Activated CD4-positive, alpha-beta T cell treated with anti-CD3 and anti-CD28 coated beads, Interleukin-2, Interleukin-4, amounts not matched to agents 100 ng/mL and 50 ng/mL, durations not matched to agents 16 hours and 8 hours (primary cell): ENCODE measurements at regions not wholly inside any gene's neighbourhood (a gene's known extent, or its start where the extent isn't known, plus 50 kb on each side); places are given as distances from the start of the nearest gene placed in this dataset.
"Not testable (repeated sequence)": the region's sequence is repeated elsewhere in the genome, so short reads cannot be mapped to it uniquely, and the experiment has no call there.

ENCODE experiments used
- DNase-seq: peaks from one replicate; pipeline ENCODE4 v3.0.0-alpha.2; 2020; ENCODE audit warnings: low spot score

DNA sequence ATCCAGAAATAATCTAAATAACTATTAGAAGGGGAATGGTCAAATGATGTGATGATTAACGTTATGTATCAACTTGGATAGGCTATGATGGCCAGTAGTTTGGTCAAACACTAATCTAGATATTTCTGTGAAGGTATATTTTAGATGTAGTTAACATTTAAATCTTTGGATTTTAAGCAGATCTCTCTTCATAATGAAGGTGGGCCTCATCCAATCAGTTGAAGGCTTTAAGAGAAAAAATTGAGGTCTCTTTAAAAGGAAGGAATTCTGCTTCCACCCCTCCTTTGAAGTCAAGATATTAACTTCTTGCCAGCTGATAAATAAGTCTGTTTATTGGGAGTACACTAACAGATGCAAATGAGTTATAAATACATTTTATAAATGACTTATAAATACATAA lies 760.0 kb upstream of the SLC35B3 start:
- DNase-seq, result no peak

DNA sequence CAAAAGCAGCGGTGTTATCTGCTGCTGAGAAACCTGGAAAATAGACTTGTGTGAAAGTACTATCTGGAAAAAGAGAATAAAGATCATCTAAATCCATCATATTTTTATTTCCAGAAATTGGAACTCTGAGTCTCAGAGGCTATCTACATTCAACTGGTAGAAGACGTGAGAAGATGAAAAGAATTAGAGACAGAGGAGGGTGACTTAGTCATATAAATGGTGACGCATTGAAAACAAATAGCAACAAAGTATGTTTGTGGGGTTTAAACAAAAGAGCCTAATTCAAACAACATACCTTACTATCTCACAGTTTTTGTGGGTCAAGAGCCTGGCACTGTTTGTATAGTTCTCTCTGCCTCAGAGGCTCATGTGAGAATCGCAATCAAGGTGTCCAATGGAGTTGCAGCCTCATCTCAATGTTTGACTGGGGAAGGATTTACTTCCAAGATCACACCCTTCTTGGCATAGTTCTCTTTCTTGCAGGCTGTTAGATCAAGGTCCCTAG lies 757.1 kb upstream of the SLC35B3 start:
- DNase-seq, result no peak

DNA sequence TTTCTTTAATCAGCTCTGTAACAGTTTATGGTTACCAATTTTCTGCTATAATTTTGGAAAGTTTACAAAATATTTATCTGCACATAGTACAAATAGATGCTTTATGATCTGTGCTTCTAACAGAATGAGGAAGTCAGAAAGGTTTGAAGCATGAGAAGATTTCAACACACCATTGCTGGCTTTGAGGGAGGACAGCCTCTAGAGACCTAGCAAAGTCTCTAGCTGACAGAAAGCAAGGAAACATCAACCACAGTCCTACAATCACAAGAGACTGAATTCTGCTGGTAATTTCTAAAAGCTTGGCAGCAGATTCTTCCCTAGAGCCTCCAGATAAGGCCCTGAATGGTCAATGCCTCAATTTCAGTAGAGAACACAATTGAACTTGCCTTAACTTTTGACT lies 750.8 kb upstream of the SLC35B3 start:
- no peak for DNase-seq

DNA sequence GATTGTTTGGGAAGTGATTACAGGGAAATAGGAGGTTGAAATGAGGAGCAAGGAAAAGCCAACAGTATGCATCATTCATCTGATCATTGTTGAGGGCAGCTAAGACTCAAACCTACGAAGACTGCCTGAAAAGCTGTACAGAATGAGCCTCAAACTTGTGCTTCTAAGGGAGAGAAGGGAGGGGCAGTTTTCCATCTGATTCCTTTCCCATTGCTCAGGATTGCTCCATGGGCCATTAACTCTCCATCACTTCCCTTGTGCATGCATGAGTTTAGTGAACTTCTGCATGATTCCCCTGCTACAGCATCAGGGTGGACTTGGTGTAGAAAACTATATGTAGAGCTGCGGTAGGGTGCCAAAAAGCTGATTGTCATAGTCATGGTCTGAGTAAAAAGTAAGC lies 742.7 kb upstream of the SLC35B3 start:
- DNase-seq, result no peak

DNA sequence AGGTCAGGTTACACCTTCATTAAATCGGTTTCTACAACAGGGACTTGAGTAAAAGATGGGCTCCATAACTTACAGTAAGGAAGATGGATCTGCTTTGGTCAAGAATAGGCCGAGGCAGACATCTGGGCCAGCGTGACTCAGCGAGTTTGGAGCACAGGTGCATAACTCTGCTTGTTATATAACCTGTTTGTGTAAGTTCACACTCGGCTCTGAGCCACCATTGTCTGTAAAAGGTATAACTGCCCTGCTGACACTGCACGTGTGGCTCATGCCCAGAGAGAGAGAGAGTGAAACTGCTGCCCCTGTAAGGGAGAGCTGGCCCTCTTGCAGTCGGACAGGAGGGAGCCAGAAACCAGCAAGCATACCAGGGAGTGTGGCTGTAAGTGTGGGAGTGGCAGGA lies 737.9 kb upstream of the SLC35B3 start:
- no peak for DNase-seq

DNA sequence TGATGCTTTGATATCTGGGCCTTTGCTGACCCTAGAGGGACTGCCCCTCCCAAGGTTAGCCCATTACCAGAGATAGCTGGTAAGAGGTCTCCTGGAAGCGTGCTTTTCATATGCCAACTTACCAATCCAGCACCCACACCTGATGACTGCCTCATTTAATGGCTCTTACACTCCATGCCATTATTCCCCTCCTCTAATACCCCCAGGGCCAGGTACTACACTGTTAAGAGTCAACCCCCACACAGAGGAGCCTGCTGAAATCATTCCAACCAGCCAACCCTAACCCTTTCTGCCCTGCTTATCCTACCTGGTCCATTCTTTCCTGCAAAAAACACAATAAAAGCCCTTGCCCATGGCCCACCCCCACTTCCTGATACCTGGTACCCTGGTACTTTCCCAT lies 736.8 kb upstream of the SLC35B3 start:
- no peak for DNase-seq

DNA sequence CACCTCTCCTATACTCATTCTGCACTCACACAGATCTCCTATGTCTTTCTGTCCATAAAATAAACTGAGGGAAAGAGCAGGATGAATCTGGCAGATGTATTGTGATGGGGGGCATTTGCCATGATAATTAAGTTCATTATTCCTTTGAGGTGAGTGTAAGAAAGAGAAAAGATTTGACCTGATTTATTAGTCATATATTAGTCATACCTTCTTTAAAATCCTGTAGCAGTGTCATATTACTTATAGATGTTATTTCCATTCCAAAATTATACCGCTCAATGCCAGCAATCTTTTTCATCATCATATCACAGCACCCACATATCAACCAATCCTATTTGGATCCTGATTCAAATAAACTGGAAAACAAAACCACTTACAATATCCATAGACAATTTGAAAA lies 733.3 kb upstream of the SLC35B3 start:
- DNase-seq, result no peak

DNA sequence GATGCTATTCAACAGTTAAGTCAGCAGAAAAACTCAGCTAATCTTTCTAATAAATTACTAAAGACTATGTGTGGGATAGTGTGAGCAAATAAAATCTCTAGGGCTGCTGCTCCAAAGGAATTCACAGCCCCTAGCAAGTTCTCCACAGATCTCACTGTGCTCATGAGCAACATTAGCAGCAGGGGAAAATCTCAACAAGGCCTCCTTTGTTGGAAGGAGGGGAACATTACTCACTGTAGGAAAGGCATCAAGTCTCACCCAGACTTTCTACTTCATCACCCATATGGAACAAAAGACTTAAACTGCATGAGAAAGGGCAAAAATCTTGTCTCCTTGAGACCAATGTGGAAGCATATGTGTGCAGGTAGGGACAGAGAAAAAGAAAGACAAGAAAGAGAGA lies 726.4 kb upstream of the SLC35B3 start:
- DNase-seq, result no peak

DNA sequence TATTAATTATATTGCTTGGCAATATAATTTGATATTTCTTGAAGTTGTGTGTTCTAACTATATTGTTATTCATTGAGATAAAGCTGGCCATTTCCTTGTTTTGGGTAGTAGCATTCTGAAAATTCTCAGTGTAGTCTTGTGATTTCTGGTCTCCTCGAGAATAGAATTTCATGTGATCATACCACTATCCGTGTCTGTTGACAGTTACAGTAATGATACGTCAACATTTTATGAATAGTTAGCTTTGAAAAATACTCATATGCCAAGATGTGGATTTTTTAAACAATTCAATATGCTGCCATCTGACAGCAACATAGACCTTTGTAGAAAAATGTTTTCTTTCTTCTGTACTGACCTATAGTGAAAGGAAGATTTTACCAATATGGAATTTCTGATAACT lies 723.7 kb upstream of the SLC35B3 start:
- no peak for DNase-seq

DNA sequence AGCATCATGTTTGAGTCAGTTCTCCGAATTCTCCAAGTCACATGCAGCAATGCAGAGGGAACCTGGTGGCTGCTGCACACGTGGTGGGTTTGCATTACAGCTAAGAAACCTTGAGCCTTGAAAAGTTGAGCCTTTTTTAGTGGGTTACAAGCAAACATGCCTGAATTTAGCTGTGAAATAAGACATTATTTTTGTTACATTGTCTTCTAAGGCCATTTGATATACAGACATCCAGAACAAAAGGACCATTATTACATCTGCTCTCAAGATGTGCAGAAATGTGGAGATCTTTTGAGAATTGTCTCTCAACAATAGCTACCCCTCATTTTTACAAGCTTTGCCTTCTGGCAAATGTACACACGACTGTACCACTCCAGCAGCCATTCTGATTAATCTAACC lies 720.5 kb upstream of the SLC35B3 start:
- no peak for DNase-seq

DNA sequence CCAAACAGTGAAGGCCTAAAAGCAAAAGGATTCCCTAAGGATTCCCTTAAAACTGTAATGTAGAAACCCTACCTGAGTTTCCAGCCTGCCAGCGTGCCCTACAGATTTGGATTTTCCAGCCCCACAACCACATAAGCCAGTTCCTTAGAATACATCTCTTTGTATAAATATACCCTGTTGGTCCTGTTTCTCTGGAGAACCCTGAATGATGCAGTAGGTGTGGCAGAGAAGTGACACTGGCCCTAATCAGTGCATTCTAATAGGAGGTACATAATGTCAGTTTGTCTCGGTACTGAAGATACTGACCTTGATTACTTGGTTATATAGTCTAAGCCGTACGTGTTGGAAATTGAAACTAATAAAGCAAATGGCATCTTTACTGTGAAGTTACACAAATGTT lies 707.8 kb upstream of the SLC35B3 start:
- DNase-seq, result no peak

DNA sequence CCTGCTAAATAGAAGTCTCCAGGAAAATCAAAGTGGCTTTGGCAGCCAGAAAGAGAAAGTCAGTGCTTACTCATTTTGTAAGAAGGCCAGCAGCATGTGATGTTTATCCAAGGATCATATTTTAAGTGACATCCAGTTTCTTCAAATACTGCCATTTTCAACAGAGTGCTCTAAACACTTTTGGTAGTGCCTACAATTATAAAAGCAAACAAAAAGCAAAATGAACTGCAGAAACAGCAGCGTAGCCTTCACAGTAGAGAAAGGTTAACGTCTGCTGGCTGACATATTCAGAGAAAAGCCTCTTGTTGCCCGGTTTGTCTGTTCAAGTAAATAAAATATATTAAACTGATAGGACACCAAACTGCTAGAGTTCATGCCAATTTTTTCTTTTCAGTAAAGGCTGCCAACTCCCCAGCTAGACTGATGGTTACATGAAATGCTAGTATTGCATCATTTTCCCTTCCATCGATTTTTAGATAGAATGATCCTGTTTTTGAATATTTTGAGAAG lies 705.7 kb upstream of the SLC35B3 start:
- DNase-seq, result no peak

DNA sequence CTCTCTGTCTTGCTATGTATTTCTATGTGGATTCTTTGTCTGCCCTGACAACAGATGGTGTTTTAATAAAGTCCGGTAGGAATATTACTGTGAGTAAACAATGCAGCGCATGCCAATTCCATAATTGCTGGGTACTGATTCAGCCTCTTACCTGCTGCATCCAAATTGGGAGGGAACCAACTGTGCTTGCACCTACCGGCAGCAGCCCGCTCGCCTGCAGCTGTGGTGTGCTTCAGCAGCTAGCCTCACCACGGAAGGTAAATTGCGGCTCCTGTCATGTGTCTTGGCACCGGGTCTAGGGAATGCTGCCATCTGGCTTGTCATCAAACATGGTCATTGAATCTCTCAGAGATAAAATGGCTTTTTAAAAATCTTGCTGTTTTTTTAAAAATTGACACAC lies 704.8 kb upstream of the SLC35B3 start:
- no peak for DNase-seq

DNA sequence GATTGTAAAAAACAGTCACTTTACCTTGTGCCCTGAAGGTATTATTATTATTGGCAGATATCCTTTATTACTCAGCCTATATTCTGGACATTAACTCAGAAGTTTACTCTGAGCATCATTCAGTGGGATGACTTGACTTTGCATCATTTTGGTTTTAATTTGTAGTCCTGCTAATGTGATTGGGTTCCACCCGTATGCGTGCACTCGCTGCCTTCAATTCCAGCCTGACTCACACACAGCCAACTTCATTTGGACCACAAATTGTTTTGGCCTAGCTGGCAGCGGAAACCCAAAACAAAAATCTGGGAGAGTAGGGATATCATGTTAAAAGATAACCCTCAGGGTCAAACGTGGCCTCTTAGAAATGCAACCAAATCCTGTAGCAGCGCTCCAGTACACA lies 704.4 kb upstream of the SLC35B3 start:
- no peak for DNase-seq

DNA sequence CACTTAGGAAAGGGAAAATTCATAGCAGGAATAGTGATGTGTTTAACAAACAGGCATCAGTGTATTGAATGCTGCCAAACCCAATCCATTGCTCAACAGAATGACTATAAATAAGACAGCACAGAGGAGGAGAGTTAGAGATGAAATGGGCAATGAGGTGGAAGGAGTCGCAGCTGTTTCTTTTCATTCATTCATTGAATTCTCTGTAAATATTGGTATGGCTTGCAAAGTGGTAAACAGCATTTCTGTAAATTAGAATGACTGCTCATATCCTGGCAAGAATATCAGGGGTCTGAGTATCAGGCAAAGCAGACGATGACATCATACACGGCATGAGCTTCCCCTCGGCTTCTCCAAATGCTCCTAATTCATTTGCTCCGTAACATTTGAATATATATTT lies 703.6 kb upstream of the SLC35B3 start:
- no peak for DNase-seq

DNA sequence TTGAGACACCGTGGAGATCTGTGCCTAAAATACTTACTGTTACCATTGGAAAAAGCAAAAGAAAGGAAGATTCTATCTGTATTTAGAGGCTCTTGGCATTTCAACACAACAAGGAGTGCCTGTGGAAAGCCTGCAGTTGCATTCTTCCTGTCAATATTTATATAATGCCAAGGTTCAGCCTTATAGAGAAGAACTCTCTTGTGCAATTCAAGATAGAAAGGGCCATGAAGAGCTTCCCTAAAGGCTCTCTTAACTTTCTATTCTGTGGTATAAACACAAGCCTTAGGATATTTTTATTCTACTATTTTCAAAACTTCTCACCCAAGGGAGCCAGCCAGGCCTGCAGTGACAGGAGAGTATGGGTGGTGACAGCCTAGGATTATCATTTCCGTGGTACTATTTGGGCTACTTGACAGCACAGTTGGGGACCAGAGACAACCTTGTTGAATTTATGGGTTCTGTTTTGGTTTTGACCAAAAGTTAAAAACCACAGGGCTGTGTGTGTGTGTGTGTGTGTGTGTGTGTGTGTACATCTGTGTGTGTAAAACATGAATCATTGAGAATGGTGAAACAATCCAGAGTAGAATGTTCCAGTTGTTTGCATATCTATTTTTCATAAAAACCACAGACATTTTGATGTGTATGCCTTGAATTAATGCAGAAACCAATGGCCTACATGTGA lies 700.9 kb upstream of the SLC35B3 start:
- DNase-seq, result no peak

DNA sequence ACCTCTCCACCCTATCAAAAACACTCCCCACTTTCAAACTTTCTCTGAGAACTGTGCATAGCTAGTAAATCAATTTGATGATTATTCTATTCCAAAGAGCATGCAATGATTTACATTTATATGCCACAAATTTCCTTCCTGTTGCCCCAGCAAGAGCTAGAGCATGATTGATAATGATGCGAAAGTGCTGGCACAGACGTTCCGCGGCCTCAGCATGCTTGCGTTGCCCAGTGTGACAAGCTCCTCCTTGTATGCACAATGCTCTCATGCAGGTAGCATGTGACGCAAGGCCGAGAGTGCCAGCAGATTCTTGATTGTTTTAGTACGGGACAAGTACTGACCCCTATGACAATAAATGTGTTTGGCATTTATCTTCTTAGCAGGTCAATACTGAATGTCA lies 696.3 kb upstream of the SLC35B3 start:
- DNase-seq, result no peak

DNA sequence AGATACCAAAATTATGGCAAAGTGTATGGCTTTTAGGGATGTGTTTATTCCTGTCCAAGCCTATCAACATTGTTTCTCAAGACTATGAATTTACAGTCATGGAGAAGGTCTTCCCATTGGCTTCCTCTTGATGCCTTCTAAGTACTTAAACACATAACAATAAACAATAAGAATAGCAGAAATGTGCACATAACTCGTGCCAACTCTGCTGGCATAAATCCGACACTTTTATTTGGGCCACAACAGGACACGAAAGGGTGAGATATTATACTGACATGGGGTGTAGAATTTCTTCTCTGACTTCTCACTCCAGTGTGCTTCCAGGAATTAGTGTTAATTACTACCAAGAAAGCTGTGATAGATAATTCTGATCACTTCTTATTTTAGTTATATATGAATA lies 695.9 kb upstream of the SLC35B3 start:
- no peak for DNase-seq

DNA sequence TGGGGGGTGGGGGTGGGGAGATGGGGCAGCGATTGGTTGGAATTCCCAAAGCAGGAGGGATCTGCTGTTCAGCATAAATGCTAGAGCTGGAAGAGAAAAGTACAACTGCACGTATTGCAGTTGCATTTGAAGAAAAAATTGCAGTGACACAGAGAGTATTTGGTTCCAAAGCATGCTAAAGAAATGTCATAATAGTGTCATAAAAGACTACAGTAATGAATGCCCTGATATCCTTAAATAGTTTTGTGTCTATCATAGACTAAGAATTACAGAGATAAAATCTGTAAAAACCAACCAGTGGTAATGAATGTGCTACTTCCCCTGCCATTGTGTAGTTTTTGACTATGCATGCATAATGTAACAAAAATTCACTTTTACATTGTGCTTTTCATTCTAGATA lies 693.6 kb upstream of the SLC35B3 start:
- no peak for DNase-seq

DNA sequence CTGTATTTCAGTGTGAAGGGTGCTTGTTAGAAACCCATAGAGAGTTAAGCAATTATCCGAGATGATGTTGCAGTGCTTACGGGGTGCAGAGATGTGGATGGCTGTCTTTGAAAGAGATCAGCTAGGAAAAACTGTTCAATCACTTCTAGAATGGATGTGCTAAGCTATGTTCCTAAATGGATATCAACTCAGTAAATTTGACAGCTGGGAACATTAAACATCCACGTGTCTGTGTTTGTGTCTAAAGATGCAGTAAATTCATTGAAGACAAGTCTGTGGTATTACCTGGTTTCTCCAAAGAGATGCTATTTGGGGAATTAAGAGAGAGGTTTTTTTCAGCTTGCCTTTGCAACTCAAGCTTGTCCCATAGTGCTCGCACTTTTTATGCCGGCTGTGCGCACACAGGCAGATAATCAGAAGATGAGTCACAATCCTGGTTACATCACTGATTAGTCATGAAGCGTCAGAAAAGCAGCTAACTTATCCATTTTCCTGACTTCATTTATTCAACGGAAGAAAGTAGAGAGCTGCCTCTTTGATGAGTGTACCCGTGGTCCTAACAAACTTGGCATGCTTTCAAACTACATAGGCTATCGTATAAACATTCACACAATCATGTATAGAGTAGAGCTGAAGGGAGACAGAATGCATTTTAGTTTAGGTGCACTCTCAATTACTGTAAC lies 691.7 kb upstream of the SLC35B3 start:
- no peak for DNase-seq

DNA sequence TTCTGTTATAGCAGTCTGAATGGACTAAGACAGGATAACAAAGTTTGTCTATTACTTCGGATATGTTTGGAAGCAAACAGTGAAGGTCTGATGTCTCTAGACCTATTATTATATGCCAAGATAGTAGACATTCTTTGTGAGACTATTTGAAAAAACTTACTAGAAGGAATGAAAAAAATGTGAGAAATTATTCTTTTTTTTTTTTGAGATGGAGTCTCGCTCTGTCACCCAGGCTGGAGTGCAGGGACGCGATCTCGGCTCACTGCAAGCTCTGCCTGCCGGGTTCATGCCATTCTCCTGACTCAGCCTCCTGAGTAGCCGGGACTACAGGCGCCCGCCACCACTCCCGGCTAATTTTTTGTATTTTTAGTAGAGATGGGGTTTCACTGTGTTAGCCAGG lies 690.7 kb upstream of the SLC35B3 start:
- DNase-seq, result not testable (repeated sequence)

DNA sequence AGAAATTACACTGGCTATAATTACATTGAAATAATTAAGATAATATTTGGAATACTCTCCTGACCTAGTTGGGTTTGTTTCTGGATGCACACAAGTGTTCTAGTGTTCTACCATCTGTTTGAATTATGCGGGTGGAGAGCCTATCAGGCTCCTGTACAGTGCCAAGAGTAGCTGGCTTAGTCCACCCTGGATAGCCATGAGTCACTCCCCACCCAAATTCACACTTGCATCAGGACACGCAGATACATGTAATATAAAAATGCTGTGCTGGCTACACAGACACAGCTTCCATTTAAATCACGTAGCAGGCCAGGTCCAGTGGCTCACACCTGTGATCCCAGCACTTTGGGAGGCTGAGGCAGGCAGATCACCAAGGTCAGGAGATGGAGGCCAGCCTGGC lies 686.2 kb upstream of the SLC35B3 start:
- no peak for DNase-seq

DNA sequence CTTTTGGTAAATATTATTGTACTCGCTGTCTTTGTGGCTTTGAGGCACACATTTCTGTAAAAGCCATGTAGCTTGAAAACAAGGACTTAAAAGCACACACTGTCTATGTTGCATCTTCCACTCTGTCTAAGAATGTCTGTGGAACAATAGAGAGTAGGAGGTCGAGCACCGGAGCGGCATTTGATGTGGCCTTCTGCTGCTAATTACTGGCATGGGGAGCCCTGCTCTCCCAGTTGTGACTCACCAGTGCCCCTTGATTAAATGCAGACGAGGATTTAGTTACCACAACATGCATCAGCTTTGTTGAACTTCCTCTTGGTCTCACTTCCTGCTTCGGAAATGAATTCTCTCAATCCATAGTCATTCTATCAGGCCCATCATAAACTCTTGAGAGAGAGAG lies 680.7 kb upstream of the SLC35B3 start:
- DNase-seq, result no peak

DNA sequence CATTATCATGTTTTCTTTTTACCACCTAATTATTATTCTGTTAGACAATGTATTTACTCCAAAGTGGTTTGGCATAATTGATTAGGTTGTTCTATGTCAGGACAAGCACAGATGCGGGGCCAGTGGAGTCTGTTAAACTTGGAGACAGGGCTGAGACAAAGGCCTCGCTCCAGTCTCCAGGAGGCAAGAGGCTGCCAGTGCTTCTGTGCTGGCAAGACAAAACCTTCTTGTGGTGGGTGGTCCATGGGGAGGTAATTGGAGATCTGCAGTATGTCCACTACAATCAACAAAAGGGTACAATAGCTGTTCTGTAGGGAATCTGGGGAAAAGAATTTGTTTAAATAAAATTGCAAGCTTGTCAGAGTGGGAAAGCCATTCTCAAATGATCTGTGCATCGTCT lies 677.2 kb upstream of the SLC35B3 start:
- no peak for DNase-seq
